RPMI8226 (cell line): ENCODE measurements at regions not wholly inside any gene's neighbourhood (a gene's known extent, or its start where the extent isn't known, plus 50 kb on each side); places are given as distances from the start of the nearest gene placed in this dataset.
"Not testable (repeated sequence)": the region's sequence is repeated elsewhere in the genome, so short reads cannot be mapped to it uniquely, and the experiment has no call there.

Source experiments
- DNase-seq: peaks from one replicate; pipeline ENCODE4 v3.0.0-alpha.2; 2015

- no peak for DNase-seq
These were observed 1108.7 kb downstream of the BRD1 start for GRCh38 chr22:48718818-48719500.

DNA sequence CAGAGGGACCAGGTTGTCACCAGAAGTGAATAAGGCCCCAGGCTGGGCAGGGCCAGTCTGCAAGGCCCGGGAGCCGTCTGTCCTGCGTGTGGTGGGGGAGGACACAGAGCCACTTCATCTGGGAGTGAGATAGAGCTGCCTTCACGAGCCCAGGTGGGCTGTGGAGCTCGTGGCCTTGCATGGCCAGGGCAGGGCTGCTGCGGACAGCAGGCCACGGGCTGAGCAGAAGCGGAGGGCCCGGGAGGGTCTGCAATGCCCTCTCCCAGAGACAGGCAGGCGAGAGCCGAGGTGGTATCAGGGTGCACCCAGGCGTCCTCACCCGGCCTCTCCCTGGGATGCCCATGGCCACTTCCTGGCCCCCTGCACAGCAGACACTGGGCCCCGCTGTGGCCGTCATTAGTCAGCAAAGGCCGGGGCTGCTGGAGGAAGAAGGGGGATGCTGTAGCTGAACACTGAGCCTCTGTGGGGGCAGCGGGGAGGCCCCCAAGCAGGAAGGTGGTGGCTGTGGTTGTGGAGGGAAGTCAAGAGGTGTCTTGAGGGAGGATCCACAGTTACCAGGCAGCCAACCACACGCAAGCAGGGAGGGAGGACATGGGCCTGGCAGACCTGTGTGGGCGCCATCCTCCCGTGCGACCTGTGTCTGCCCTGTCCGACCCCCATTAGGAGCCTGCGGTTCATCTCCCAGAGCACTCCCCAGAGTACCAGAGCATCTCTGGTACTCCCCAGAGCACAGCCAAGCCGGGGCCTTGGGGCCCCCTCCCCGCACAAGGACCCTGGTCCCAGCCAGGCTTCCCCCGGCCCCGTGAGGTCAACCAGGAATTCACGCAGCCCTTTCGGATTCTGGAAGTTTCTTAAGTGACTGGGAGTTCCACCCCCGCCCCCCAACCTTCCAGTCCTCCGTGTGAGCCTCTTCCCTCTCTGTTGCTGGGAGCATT, 1109.5 kb downstream of the BRD1 start:
- DNase-seq: no peak

DNA sequence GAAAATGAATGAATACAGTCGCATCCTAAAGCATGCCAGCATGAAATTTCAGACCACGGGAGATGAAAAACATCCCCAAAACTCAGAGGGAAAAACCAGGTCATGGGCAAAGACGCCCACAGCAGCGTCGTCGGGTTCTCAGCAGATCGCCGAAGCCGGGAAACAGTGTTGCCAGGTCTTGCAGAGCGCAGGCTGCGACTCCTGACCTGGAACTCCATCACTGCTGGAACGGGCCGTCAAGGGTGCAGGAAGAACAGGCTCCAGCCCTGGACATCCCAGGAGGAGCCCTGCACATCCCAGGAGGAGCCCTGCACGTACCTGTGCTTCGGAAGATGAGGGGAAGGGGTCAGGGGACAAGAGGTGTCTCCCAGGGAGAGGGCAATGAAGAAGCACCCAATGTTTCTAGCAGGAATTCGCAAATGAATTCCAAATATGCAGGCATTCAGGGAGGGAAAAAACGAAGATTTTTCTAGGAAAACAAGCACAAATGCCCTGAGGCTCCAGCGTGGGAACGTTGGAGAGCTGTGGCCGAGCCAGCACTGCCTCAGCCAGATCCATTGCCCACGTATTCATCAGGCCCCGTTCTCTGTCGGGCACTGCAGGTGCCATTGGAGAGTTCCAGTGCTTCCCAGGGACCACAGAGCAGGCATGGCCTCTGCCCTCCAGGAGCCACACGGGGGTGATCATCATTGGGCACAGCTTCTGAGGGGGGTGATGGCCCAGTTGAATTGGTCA, 1110.4 kb downstream of the BRD1 start:
- DNase-seq: no peak

DNA sequence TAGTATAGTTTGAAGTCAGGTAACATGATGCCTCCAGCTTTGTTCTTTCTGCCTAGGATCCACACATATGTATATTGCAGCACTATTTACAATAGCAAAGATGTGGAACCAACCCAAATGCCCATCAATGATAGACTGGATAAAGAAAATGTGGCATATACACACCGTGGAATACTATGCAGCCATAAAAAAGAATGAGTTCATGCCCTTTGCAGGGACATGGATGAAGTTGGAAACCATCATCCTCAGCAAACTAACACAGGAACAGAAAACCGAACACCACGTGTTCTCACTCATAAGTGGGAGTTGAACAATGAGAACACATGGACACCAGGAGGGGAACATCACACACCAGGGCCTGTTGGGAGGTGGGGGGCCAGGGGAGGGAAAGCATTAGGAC, 1111.5 kb downstream of the BRD1 start:
- DNase-seq: not testable (repeated sequence)

GRCh38 chr22:48715511-48715910, 1112.2 kb downstream of the BRD1 start:
- DNase-seq: no peak

- no peak for DNase-seq
These were observed 1113.4 kb downstream of the BRD1 start for GRCh38 chr22:48714231-48714630.

DNA sequence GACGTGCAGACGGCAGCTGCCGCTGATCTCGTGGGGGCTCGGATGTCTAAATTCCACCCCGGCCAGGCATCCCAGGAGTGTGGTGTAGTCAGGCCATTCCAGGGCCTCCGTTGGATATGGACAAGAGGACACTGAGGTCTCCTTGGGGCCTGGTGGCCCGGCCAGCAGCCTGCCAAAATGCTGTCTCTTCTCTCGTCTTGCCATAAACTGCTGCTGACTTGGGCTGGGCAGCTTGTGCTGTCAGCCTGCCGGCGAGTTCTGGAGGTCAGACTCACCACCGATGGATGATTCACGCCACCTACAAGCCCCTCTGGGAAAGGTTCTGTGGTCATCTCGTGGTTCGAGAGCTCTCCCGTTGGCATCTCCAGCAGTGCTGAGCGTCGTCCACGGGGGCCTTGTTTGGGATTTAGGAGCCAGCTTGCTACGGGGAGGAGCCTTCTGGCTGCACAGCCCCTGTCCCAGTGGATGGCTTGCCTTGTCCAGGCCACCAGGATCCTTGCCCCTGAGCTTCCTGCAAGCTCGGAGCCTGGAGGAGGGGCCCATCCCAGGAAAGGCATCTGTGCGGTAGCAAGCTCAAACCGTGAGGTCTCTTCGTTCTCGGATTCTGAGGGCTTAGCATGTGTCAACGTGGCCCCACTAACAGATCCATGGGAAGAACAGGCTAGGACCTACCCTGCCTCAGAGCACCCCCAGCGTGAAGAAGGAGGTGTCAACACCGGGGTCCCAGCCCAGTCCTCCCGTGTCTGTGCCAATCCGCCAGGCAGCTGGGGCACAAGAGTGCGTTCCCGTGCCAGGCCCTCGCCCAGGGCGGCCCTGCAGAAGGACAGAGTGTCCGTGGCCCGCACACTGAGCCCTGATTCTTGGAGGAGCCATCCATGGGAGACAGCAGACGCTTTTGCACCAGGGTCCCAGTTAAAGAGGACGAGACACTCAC, 1114.1 kb downstream of the BRD1 start:
- DNase-seq: no peak

DNA sequence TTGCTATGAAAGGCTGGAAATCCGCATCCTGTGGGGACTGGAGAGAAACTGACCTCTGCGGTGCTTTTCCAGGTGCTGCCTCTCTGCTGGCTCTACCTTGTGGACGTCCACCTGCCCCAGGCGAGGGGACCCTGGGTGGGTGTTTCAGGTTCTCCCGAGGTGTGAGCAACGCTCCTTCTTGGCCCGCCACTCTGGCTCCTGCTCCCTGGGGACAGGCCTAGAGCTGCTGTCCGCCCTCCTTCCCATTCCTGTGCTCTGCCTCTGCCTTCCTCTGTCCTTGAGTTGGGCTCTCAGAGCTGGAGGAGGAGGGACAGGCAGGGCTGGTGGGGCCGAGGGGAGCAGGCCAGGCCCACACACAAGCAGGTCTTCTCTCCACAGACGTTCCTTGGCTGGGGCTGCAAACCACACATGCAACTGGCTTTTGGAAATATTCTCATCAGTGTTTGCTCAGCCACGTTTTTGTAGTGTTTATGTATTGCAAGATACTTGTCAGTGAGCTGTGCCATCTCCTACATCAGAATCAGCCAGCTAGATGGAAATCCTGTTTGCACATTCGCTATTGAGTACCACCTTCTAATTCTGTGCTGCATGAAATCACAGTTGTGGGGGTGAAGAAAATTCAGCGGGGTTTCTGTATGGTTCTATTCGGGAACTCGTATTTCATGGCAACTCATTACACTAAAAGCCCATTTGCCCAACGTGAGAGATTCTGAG, 1115.0 kb downstream of the BRD1 start:
- DNase-seq: no peak

- DNase-seq: no peak
These were observed 1116.0 kb downstream of the BRD1 start for GRCh38 chr22:48711669-48712068.

DNA sequence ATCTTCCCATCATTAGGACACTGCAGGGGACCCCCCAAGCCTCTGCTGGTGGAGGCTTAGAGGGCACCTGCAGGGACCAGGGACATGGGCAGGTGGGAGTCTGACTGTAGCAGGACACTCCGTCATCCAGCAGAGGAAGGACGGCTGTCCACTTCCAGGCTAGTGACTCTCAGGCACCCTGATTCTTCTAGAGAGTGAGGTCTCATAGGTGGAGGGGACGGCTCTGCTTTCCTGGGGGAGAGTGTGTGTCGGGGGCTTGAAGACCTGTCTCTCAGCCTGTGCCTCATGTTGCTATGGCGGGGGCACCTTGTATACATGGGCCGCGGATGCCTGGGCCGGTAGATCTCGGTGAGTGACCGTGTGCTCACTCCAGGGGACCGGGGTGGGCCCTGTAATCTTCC, 1116.6 kb downstream of the BRD1 start:
- no peak for DNase-seq

- DNase-seq: no peak
These were observed 1117.3 kb downstream of the BRD1 start for GRCh38 chr22:48710410-48710809.

DNA sequence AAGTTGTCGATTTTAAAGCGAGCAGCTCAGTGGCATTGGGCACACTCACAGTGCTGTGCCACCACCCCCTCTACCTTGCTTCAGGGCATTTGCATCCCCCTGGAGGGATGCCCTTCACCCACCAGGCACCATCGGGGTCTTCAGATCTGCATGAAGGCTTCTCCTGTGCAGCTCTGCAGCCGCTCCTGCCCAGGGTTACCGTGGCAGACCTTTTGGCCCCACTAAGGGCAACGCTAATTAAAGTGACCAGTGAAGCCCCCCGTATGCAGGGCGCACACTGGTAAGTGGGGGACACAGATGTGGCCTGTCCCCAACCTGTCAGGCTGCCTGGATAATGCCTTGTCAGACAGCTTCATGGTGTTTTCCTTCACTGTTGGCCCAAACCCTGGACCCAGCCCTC, 1117.7 kb downstream of the BRD1 start:
- no peak for DNase-seq

DNA sequence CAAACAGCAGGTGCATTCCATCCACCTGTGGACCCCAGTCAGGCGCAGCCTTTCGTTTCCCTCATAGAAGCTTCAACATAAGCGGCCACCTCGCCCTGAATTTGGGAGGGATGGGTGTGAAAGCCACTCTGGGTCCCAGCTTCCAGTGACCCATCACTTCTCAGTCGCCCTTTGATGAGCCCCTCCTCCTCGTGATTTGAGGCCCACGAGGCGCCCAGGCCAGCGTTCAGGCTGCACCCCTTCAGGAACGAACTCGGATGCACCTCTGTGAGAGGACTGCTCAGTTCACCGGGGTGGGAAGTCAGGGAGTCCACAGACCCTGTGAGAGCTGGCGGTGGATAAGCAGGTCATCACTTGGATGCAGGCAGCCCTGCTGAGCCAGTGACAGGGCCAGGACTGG, 1118.2 kb downstream of the BRD1 start:
- DNase-seq: no peak

GRCh38 chr22:48708558-48709245, 1119.0 kb downstream of the BRD1 start:
- no peak for DNase-seq

DNA sequence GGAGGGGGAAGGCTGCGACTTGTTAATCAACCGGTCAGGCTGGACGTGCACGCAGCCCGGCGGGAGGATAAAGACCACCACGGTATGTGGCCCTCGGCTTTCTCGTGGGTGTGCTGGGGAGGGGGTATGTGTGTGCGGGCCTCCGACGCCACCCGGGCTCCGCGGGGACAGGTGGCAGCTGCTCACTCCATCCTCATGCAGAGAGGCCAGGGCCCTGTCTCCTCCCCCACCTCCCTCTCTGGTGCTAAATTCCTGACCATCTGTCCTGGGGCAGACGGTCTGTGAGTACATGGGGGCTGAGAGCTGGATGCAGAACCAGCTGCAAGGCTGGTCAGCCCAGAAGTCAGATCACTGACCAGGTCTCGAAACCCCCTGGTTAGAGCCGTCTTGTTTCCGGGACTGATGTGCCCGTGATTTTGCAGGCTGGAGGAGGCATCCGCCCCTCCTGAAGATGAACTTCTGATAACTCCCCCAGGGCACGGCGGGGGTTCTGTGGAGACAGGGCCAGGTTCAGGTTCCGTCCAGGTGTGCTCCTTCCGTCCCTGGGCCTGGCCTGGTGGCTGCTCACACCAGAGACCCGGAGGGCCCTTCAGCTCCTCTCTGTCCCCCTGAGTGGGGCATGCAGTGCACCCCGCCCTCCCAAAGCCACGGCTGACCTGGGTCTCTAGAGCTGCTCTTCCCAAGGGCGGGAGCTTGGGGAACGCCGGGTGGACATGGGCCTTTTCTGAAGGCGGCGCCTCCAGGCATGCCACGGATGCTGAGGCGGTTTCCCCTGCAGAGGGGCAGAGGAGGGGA, 1119.7 kb downstream of the BRD1 start:
- DNase-seq: no peak

GRCh38 chr22:48706934-48707762, 1120.5 kb downstream of the BRD1 start:
- no peak for DNase-seq

DNA sequence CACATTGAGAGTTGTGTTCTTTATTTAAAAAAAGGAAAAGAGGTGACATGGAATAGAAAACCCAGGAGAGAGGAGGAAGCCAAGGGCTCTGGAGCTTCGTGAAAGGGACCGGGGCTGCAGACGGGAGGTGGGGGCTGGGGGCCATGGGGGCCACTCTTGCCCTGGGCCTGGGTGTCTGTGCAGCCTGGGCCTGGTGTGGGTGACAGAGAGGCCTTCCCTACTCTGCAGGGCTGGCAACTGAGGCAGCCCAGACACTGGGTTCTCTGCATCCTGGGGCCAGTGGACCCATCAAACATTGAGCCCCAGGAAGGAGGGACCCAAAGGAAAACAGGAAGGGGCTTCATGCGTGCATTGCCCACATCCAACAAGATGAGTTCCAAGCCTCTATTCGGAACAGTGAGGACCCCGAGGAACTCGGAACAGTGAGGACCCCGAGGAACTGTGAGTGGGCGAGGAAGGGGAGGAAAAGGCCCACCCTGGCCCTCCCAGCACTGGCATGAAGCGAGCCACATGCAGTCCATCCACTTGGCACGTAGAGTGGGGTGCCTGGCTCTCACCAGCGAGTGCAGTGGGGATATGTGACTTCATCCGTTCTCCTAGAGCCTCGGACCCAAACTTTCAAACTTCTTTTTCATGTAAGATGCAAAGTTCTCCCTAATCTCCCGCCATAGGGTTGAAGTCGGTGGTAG, 1121.6 kb downstream of the BRD1 start:
- DNase-seq: no peak

- DNase-seq: no peak
These were observed 1122.3 kb downstream of the BRD1 start for GRCh38 chr22:48705159-48705916.
